Lung (tissue), 11 donors: ENCODE measurements at regions not wholly inside any gene's neighbourhood (a gene's known extent, or its start where the extent isn't known, plus 50 kb on each side); places are given as distances from the start of the nearest gene placed in this dataset.

Experiments used
- ATAC-seq: fragments of 200-7000 bp; cut with Tn5 transposase; one replicate; pipeline ENCODE4 v1.9.1; 2020; ENCODE audit warnings: moderate number of reproducible peaks; ENCODE audit not compliant: insufficient read depth, low FRiP score
- DNase-seq, 3 donors: peaks; one replicate each; pipeline ENCODE4 v3.0.0-alpha.2; 2013 to 2017
- H3K27ac ChIP-seq, 2 donors: one replicate each; pipeline ENCODE4 v1.5.1; 2013; ENCODE audit warnings: mild to moderate bottlenecking in 2 of 2, moderate library complexity in 2 of 2, control low read depth in 1 of 2, inconsistent platforms in 1 of 2, low read depth in 1 of 2, low read length in 1 of 2
- H3K27me3 ChIP-seq, 3 donors: one replicate each; pipeline ENCODE4 v1.5.1; 2013; ENCODE audit warnings: low read length in 2 of 3; ENCODE audit not compliant: control insufficient read depth in 3 of 3, insufficient read depth in 3 of 3
- H3K36me3 ChIP-seq, 4 donors: one replicate each; pipeline ENCODE4 v1.5.1; 2013; ENCODE audit warnings: low read length in 4 of 4, mild to moderate bottlenecking in 1 of 4, moderate library complexity in 1 of 4; ENCODE audit not compliant: control insufficient read depth in 4 of 4, insufficient read depth in 4 of 4
- H3K4me1 ChIP-seq, 5 donors: one replicate each; pipeline ENCODE4 v1.5.1; 2013; ENCODE audit warnings: low read length in 5 of 5, mild to moderate bottlenecking in 2 of 5, moderate library complexity in 1 of 5; ENCODE audit not compliant: control insufficient read depth in 5 of 5, insufficient read depth in 5 of 5
- H3K4me3 ChIP-seq: one replicate; pipeline ENCODE4 v1.5.1; 2013; ENCODE audit warnings: mild to moderate bottlenecking, control low read depth, moderate library complexity
- H3K9ac ChIP-seq, 2 donors: one replicate each; pipeline ENCODE4 v1.5.1; 2013; ENCODE audit warnings: low read length in 2 of 2, control low read depth in 1 of 2; ENCODE audit not compliant: insufficient read depth in 1 of 2
- H3K9me3 ChIP-seq, 4 donors: one replicate each; pipeline ENCODE4 v1.5.1; 2013; ENCODE audit warnings: low read length in 3 of 4, mild to moderate bottlenecking in 1 of 4, moderate library complexity in 1 of 4; ENCODE audit not compliant: control insufficient read depth in 4 of 4, insufficient read depth in 3 of 4
- WGBS, 2 donors: extraction: QIAGEN DNeasy Blood & Tissue Kit; methylation state at CpG; one replicate each; pipeline ENCODE4 v1.1.7; 2013; 5-methylcytosine and 5-hydroxymethylcytosine counted together
- TF ChIP-seq, protein P1 (sequence below): IDR thresholded peaks from 2 replicates; pipeline ENCODE4 v1.5.1; 2012; ENCODE audit warnings: mild to moderate bottlenecking; ENCODE audit errors: control extremely low read depth, extremely low read depth
- donor health status: control.
- donor health status: control.
- donor health status: Bipolar disorder and iron deficiency.
- donor health status: healthy.
- donor health status: DM: yes; HTN: yes; CAD: no.

DNA sequence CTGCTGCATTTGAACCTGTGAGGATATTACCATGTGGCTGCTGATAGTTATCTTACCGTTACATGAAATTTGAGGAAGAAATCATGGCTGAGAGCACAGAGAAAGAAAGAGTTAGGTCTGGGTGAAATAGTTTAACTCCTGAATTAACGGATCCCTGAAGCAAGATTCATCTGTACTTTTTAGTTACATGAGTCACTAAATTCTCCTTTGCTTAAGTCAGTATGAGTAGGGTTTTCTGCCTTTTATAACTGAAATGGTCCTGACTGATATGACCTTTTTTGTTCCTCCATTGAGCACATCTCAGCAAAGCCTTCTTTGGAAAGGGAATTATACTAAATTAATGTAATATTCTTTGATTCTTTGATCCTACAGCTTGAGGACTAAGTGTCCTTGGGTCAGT lies 333.3 kb upstream of the ZFP64 start:
- 65 to 94% methylated on average over 2 of the region's 2 CpGs for WGBS, 2 donors
- Histone ChIP-seq H3K9ac (no peak overlapping the region), H3K27ac (no peak overlapping the region), H3K36me3 (no peaks in the 10 kb centered on the region), H3K27me3 (no peaks in the 10 kb centered on the region), H3K4me1 (peaks cover 0 to 15% (median 0%) of the 10 kb centered on the region in 5 donors), H3K9me3 (peaks cover 0 to 4% (median 2%) of the 10 kb centered on the region in 4 donors), H3K4me3 (no peak overlapping the region)
- ATAC-seq (no peak), DNase-seq (no peak)
- TF ChIP-seq, protein P1, sequence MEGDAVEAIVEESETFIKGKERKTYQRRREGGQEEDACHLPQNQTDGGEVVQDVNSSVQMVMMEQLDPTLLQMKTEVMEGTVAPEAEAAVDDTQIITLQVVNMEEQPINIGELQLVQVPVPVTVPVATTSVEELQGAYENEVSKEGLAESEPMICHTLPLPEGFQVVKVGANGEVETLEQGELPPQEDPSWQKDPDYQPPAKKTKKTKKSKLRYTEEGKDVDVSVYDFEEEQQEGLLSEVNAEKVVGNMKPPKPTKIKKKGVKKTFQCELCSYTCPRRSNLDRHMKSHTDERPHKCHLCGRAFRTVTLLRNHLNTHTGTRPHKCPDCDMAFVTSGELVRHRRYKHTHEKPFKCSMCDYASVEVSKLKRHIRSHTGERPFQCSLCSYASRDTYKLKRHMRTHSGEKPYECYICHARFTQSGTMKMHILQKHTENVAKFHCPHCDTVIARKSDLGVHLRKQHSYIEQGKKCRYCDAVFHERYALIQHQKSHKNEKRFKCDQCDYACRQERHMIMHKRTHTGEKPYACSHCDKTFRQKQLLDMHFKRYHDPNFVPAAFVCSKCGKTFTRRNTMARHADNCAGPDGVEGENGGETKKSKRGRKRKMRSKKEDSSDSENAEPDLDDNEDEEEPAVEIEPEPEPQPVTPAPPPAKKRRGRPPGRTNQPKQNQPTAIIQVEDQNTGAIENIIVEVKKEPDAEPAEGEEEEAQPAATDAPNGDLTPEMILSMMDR = no peak

DNA sequence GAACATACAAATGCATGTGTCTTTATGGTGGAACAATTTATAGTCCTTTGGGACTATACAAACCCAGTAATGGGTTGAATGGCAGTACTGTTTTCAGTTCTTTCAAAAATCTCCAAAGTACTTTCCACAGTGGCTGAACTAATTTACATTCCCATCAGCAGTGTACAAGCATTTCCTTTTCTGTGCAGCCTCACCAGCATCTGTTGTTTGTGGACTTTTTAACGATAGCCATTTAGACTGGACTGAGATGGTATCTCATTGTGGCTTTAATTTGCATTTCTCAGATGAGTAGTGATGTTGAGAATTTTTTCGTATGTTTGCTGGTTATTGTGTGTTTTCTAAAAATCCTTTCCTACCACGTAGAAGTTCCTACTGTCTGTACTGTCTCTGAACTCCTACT lies 327.2 kb upstream of the ZFP64 start:
- no peak overlapping the region for H3K27ac ChIP-seq
- H3K9ac ChIP-seq = no peak overlapping the region
- TF ChIP-seq, protein P1 = no peak
- no peaks in the 10 kb centered on the region for H3K27me3 ChIP-seq
- H3K9me3 ChIP-seq = peaks cover 0 to 6% (median 2%) of the 10 kb centered on the region in 4 donors
- 47 to 56% methylated on average over 3 of the region's 3 CpGs for WGBS, 2 donors
- DNase-seq (no peak), ATAC-seq (no peak)
- H3K4me1 ChIP-seq = no peaks in the 10 kb centered on the region
- no peaks in the 10 kb centered on the region for H3K36me3 ChIP-seq
- no peak overlapping the region for H3K4me3 ChIP-seq

DNA sequence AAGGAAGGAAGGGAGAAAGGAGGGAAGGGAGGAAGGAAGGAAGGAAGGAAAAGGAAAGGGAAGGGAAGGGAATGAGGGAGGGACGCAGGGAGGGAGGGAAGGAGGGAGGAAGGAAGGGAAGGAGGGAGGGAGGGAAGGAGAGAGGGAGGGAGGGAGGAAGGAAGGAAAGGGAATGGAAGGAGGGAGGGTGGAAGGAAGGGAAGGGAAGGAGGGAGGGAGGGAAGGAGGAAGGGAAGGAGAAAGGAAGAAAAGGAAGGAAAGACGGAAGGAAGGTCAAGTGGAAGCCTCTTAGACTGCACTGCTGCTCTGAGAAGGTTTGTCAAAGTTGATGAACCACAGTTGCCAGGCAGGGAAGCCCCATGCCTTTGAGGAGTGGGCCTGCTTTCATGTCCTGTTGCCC lies 324.3 kb upstream of the ZFP64 start:
- DNase-seq (no peak), ATAC-seq (no peak)
- no peaks in the 10 kb centered on the region for H3K4me1 ChIP-seq
- 69 to 71% methylated on average over 2 of the region's 2 CpGs for WGBS, 2 donors
- TF ChIP-seq, protein P1 = no peak
- H3K27me3 ChIP-seq = no peaks in the 10 kb centered on the region
- no peak overlapping the region for H3K27ac ChIP-seq
- H3K9me3 ChIP-seq = peaks cover 0 to 3% (median 1%) of the 10 kb centered on the region in 4 donors
- H3K36me3 ChIP-seq = no peaks in the 10 kb centered on the region
- no peak overlapping the region for H3K9ac ChIP-seq
- no peak overlapping the region for H3K4me3 ChIP-seq

DNA sequence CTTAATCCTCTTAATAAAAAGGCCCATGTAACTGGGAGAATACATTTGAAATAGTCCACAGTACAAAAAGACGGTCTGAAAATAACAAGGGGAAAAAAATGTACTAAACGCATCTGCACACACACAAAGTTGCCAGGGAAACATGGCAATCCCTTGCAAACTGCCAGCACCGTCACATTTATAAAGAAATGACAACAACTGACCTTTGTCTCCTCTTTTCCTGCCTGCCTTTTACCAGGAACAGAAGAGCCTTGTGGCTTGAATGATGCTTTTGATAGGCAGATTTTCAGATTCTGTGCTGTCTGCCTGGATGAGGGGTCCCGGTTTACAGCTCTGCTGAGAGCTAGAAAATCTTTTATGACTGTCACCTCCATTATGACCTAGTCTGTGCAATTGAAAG lies 308.6 kb upstream of the ZFP64 start:
- Histone ChIP-seq H3K4me3 (no peak overlapping the region), H3K36me3 (no peaks in the 10 kb centered on the region), H3K27ac (no peak overlapping the region), H3K9ac (no peak overlapping the region), H3K9me3 (peaks cover 0 to 4% (median 0%) of the 10 kb centered on the region in 4 donors), H3K27me3 (peaks cover 0 to 3% (median 0%) of the 10 kb centered on the region in 3 donors), H3K4me1 (no peaks in the 10 kb centered on the region)
- DNase-seq (no peak), ATAC-seq (no peak)
- TF ChIP-seq, protein P1 = no peak
- 55 to 74% methylated on average over 4 of the region's 4 CpGs for WGBS, 2 donors
